Stimulated activated CD4-positive, alpha-beta T cell treated with anti-CD3 and anti-CD28 coated beads, Interleukin-15, amount 100 ng/mL, for 48 hours (primary cell): ENCODE measurements at regions not wholly inside any gene's neighbourhood (a gene's known extent, or its start where the extent isn't known, plus 50 kb on each side); places are given as distances from the start of the nearest gene placed in this dataset.

Experiments
- DNase-seq, 2 donors: peaks; one replicate each; pipeline ENCODE4 v3.0.0-alpha.2; 2020; ENCODE audit warnings: low read depth in 2 of 2

- no peak for DNase-seq
These were observed 102.9 kb upstream of the TOX3 start for GRCh38 chr16:52649870-52650269.

DNA sequence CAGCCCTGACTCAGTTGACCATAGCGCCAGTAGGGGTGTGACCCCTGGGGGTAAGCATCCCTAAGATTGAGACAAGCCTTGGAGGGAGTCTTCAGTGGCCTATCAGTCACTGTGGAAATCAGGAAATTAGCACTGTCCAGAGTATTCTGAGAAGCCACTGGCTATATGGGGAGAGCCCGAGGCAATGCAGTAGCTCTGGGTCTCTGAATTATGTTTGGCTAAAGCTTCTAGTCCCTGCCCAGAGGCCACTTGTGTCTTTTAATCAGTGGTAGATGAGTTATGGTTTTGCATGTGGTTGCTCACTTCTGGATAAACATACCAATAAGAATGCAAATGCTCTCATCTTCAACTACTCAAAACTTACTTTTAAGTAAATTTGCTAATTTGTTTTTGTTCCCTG, 100.6 kb upstream of the TOX3 start:
- DNase-seq: no peak

- DNase-seq: no peak
These were observed 96.1 kb upstream of the TOX3 start for GRCh38 chr16:52643006-52643405.

- no peak for DNase-seq
These were observed 87.6 kb upstream of the TOX3 start for GRCh38 chr16:52634528-52634927.

DNA sequence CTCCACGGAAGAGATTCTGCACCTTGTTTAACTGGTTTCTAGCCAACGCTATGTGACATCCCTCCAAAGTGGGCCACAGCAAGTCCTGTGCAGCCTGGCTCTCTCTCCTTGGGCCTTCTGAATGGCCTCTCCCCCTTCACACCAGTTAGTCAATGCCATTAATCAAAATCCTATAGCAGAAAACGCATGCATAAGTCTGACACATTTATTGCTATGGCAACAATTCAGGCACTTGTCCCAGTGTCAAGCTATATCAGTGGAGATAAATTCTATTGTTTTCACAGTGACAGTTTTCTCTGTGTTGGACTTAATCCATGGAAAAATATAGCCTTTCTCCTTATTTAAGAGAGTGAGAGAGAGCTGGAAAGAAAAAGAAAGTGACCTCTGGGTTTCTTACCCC, 87.2 kb upstream of the TOX3 start:
- no peak for DNase-seq

DNA sequence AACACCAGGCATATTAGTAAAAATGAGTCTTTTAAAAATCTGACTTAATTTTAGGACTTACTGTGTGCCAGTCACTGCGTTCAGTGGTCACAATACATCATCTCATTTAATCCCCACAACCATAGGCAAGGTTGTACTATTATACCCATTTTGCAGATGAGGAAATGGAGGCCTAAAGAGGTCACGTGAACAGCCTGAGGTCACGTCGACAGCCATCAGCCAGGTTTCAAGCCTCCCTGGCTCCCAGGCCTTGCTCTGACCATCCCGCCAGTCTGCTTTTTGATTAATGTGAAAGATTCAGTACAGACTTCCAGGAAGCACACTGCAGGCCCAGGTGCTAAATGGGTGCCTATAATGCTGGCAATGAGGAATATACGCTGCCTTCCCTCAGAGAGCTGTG, 86.3 kb upstream of the TOX3 start:
- DNase-seq: no peak

DNA sequence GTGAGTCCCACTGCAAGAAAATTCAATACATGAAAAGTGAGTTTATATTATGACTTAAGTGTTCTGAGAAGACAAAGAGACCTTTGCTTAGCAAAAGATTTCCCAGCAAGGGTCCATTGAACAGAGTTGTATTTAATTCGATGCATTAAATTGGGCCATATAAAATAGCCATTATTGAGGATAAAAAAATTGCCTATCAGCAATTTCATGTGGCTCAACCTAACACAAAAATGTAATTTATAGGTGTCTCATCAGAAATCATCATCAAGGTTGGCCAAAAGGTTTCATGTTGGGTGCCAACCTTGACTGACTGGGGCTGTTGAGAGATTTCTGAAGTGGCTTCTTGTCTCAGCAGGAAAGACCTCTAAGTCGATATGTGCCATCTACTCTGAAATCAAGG, 84.8 kb upstream of the TOX3 start:
- no peak for DNase-seq

- no peak for DNase-seq
These were observed 83.8 kb upstream of the TOX3 start for GRCh38 chr16:52630711-52631110.

DNA sequence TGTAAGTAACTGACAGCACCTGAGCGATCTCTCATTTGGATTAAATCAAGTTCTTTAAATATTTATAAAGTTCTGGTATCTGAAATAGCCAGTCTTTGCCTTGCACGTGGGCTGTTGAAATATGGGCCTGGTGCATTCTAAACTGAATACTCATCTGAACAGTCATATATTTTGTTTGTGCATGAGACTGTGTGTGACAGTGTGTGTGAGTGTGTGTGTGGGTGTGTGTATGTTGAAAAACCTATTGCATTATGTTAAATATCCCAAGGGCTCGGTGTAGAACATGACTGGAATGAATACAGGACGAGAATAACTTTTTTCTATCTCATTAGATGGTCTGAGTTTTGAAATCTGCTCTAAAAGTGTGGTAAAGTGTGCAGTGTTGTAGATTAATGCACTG, 82.4 kb upstream of the TOX3 start:
- no peak for DNase-seq

GRCh38 chr16:52624891-52625290, 77.9 kb upstream of the TOX3 start:
- DNase-seq: no peak

DNA sequence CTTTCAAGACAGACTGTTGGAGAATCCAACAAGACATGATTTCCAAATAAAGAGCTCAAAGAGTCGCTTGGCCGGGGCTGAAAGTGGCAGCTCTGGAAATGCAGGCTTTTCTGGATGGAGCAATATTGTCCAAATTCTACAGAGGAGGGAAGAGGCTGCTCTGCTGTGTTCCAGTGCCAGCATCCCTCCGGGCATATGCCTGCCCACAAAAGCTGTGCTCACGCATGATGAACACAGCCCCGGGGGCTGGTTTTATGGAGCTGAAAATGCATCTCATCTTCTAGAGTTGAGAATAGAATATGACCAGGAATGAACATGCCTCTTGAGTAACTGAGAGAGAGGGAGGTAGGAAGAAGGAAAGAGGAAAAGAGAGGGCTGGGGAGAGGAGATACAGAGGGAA, 74.7 kb upstream of the TOX3 start:
- no peak for DNase-seq

GRCh38 chr16:52618753-52619497, 72.0 kb upstream of the TOX3 start:
- DNase-seq: no peak

DNA sequence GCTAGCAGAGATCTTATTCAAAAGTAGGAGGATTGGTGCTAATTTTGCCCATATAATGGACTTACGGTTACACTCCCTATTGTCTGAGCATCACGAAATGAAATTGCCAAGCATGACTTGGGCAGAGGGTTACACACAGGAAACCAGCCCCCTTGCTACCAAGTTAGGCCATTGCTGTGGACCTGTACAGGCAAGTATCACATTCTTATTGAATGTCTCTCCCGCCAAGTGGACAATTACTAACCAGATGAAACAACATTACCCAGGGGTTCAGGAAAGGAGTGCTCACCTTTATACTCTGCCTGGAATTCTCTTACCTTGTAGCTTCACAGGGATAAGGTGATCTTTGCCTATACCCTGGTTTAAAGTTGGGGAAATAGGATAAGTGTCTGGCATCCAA, 70.6 kb upstream of the TOX3 start:
- DNase-seq: no peak

GRCh38 chr16:52613508-52613907, 66.6 kb upstream of the TOX3 start:
- no peak for DNase-seq

GRCh38 chr16:52611817-52612673, 65.1 kb upstream of the TOX3 start:
- no peak for DNase-seq

GRCh38 chr16:52603015-52603414, 56.1 kb upstream of the TOX3 start:
- DNase-seq: no peak

- no peak for DNase-seq
These were observed 51.0 kb upstream of the TOX3 start for GRCh38 chr16:52597772-52598483.

- no peak for DNase-seq
These were observed 50.3 kb upstream of the TOX3 start for GRCh38 chr16:52597073-52597771.
